ENCODE measurements at regions not wholly inside any gene's neighbourhood (a gene's known extent, or its start where the extent isn't known, plus 50 kb on each side); places are given as distances from the start of the nearest gene placed in this dataset.

DNA sequence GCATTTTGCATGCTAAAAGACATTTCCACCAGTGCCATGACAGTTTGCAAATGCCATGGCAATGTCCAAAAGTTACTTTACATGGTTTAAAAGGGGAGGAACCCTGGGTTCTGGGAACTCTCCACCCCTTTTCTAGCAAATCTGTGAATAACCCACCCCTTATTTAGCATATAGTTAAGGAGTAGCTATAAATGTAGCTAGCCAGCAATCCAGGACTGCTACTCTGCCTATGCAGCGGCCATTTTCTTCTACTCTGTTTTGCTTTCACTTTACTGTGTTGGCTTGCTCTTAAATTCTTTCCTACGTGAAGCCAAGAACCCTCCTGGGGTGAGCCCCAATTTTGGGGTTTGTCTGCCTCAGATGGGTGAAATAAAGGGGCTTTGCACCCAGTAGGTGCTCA is 141.0 kb downstream of the PTPN11 start:
- intact Hi-C loops (cut with DNase I; ENCODE audit: low total_unique reads), result no loop called here
- TF ChIP-seq POLR2A (IDR thresholded peaks at IDR 0.05), result no peak
- TF ChIP-seq, protein P1, sequence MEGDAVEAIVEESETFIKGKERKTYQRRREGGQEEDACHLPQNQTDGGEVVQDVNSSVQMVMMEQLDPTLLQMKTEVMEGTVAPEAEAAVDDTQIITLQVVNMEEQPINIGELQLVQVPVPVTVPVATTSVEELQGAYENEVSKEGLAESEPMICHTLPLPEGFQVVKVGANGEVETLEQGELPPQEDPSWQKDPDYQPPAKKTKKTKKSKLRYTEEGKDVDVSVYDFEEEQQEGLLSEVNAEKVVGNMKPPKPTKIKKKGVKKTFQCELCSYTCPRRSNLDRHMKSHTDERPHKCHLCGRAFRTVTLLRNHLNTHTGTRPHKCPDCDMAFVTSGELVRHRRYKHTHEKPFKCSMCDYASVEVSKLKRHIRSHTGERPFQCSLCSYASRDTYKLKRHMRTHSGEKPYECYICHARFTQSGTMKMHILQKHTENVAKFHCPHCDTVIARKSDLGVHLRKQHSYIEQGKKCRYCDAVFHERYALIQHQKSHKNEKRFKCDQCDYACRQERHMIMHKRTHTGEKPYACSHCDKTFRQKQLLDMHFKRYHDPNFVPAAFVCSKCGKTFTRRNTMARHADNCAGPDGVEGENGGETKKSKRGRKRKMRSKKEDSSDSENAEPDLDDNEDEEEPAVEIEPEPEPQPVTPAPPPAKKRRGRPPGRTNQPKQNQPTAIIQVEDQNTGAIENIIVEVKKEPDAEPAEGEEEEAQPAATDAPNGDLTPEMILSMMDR (IDR thresholded peaks at IDR 0.05 in 4 of 5, conservative IDR thresholded peaks at IDR 0.05 in 1 of 5), result no peak
- no peak for DNase-seq
- H3K27ac ChIP-seq, result no peak overlapping the region
- H3K4me3 ChIP-seq, result no peak overlapping the region
- no peaks in the 10 kb centered on the region for H3K36me3 ChIP-seq
- no peaks in the 10 kb centered on the region for H3K27me3 ChIP-seq
- in situ Hi-C loops (cut with MboI; ENCODE audit: low sequenced_read_pairs in 4 of 4), result no loop called here
- no peaks in the 10 kb centered on the region for H3K9me3 ChIP-seq
- no peaks in the 10 kb centered on the region for H3K4me1 ChIP-seq
- no peak for ATAC-seq

DNA sequence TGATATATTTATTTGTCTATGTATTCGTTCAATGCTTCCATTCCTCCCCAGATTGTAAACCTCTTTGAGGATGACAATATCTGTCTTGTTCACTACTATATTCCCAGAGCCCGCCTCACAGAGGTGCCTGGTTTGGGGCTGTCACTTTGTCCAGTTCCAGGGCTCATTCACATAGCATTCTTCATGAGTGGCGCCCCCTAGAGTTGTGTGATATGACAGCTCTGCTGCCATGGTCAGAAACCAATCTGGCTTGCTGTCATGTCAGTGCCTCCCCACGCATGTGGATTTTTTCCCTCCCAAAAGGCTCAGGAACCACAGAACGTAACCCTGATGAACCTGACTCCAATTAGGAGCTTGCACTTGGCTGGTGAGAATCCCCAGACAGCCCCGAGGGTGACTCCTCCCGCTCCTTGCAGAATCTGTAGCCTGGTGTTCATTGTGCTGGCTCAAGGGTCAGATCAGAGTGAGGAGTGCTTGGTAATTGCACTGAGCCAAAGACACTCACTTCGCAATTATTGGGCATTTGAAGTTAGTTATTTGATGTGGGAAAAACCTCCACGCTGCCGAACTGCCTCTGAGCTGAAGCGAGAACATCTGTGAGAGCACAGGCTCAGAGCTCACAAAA is 145.5 kb downstream of the PTPN11 start:
- no peak for TF ChIP-seq POLR2A (IDR thresholded peaks at IDR 0.05)
- TF ChIP-seq, protein P1 (IDR thresholded peaks at IDR 0.05 in 4 of 5, conservative IDR thresholded peaks at IDR 0.05 in 1 of 5), result no peak
- H3K27ac ChIP-seq, result no peak overlapping the region
- no peaks in the 10 kb centered on the region for H3K36me3 ChIP-seq
- H3K27me3 ChIP-seq, result no peaks in the 10 kb centered on the region
- H3K4me3 ChIP-seq, result no peak overlapping the region
- in situ Hi-C loops (cut with MboI; ENCODE audit: low sequenced_read_pairs in 4 of 4) (no loop called here), intact Hi-C loops (cut with DNase I; ENCODE audit: low total_unique reads) (no loop called here)
- DNase-seq (no peak), ATAC-seq (no peak)
- H3K9me3 ChIP-seq, result no peaks in the 10 kb centered on the region
- H3K4me1 ChIP-seq, result no peaks in the 10 kb centered on the region

DNA sequence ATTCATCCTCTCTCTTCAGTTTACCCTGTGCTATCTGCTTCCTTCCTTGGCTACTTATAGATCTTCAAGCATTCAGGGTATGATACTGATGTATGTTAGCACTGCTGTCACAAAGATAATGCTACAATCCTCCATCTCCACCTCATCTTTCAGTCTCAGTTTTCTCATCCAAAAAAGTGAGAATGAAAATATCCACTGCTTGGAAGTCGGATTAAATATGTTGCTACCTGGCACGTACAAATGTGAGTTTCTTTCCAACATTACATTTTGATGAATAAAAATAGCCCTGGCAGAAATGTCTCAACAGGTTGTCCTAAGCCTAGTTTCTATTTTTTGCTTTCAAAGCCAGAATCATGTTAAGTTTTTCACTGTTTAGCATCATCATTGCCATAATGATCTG is 149.9 kb downstream of the PTPN11 start:
- no peak for DNase-seq
- ATAC-seq, result no peak
- Histone ChIP-seq H3K9me3 (no peaks in the 10 kb centered on the region), H3K27ac (no peak overlapping the region), H3K36me3 (no peaks in the 10 kb centered on the region), H3K4me1 (no peaks in the 10 kb centered on the region), H3K27me3 (peaks cover 8 to 16% (median 11%) of the 10 kb centered on the region in 3 donors), H3K4me3 (no peak overlapping the region)
- TF ChIP-seq POLR2A (IDR thresholded peaks at IDR 0.05), result no peak
- TF ChIP-seq, protein P1 (IDR thresholded peaks at IDR 0.05 in 4 of 5, conservative IDR thresholded peaks at IDR 0.05 in 1 of 5), result no peak
- in situ Hi-C loops (cut with MboI; ENCODE audit: low sequenced_read_pairs in 4 of 4) (no loop called here), intact Hi-C loops (cut with DNase I; ENCODE audit: low total_unique reads) (no loop called here)

DNA sequence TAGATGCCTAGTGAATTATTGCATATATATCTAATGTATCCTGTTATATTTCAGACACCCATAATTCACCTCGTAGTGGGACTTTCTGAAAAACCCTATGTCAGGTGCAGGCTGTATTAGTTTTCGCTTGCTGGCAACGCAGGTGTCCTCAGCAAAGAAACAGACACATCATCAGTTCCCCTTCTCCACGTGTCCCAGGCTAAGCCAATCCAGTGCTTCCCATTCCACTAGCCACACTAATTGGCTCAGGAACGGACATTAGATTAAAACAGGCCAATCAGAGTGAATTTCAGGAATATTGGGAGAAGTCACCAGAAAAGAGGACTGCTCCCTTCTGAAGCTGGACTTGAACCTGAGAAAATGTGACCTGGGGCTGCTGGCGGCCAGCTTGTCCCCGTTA is 151.3 kb downstream of the PTPN11 start:
- no peak for DNase-seq
- no peaks in the 10 kb centered on the region for H3K9me3 ChIP-seq
- TF ChIP-seq POLR2A (IDR thresholded peaks at IDR 0.05), result no peak
- TF ChIP-seq, protein P1 (IDR thresholded peaks at IDR 0.05 in 4 of 5, conservative IDR thresholded peaks at IDR 0.05 in 1 of 5), result no peak
- no peak for ATAC-seq
- H3K4me1 ChIP-seq, result no peaks in the 10 kb centered on the region
- H3K27ac ChIP-seq, result no peak overlapping the region
- H3K27me3 ChIP-seq, result peaks cover 11 to 20% (median 12%) of the 10 kb centered on the region in 3 donors
- intact Hi-C loops (cut with DNase I; ENCODE audit: low total_unique reads) (no loop called here), in situ Hi-C loops (cut with MboI; ENCODE audit: low sequenced_read_pairs in 4 of 4) (no loop called here)
- no peaks in the 10 kb centered on the region for H3K36me3 ChIP-seq
- H3K4me3 ChIP-seq, result no peak overlapping the region

DNA sequence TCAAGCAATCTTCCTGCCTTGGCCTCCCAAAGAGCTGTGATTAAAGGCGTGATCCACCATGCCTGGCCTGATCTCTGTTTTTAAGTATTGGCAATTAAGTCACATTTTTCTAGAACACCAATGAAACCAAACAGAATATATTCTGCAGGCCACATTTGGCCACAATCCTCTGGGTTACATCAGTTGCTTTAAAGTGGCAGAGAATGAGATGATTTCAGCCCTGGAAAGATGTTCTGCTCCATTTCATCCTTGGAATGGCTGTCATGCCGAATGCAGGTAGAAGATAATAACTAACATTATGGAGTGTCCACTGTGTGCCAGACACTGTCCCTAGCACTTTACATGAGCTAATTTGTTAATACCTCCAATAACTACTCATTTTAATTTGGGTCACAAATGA is 154.4 kb downstream of the PTPN11 start:
- DNase-seq (no peak), ATAC-seq (no peak)
- intact Hi-C loops (cut with DNase I; ENCODE audit: low total_unique reads), result no loop called here
- Histone ChIP-seq H3K27me3 (peaks cover 11 to 28% (median 20%) of the 10 kb centered on the region in 3 donors), H3K27ac (no peak overlapping the region), H3K36me3 (no peaks in the 10 kb centered on the region), H3K9me3 (no peaks in the 10 kb centered on the region), H3K4me3 (no peak overlapping the region), H3K4me1 (no peaks in the 10 kb centered on the region)
- in situ Hi-C loops (cut with MboI; ENCODE audit: low sequenced_read_pairs in 4 of 4), result no loop called here
- no peak for TF ChIP-seq POLR2A (IDR thresholded peaks at IDR 0.05)
- TF ChIP-seq, protein P1 (IDR thresholded peaks at IDR 0.05 in 4 of 5, conservative IDR thresholded peaks at IDR 0.05 in 1 of 5), result no peak
